Stimulated activated effector memory CD8-positive, alpha-beta T cell treated with anti-CD3 and anti-CD28 coated beads, Interleukin-12 subunit alpha, Interleukin-12 subunit beta, amount 100 ng/mL, for 72 hours (primary cell): ENCODE measurements at regions not wholly inside any gene's neighbourhood (a gene's known extent, or its start where the extent isn't known, plus 50 kb on each side); places are given as distances from the start of the nearest gene placed in this dataset.
A peak's percentile ranks its signal among the peaks of the same experiment; 100 is the strongest.
"Not testable (repeated sequence)": the region's sequence is repeated elsewhere in the genome, so short reads cannot be mapped to it uniquely, and the experiment has no call there.

Experiments
- ATAC-seq: fragments of 150-1000 bp; cut with Tn5 transposase; 2 replicates; pipeline ENCODE4 v1.10.0; 2021
- DNase-seq, 2 donors: peaks; one replicate each; pipeline ENCODE4 v3.0.0; 2021 to 2022; ENCODE audit warnings: low spot score in 2 of 2
- H3K27ac Mint-ChIP-seq: one replicate; pipeline ENCODE4 v1.8.0; 2022; ENCODE audit warnings: mild to moderate bottlenecking, mixed read lengths
- H3K36me3 Mint-ChIP-seq: one replicate; pipeline ENCODE4 v1.8.0; 2022; ENCODE audit warnings: mild to moderate bottlenecking, mixed read lengths
- H3K4me1 Mint-ChIP-seq: one replicate; pipeline ENCODE4 v1.8.0; 2022; ENCODE audit warnings: mixed read lengths
- H3K4me3 Mint-ChIP-seq: one replicate; pipeline ENCODE4 v1.8.0; 2022; ENCODE audit warnings: mild to moderate bottlenecking, mixed read lengths
- H3K9me3 Mint-ChIP-seq: one replicate; pipeline ENCODE4 v1.8.0; 2022; ENCODE audit warnings: mixed read lengths

GRCh38 chr10:125538947-125539731 lies 143.8 kb downstream of the TEX36 start:
- H3K4me3 Mint-ChIP-seq, result no peak overlapping the region
- DNase-seq (no peak), ATAC-seq (no peak)
- no peaks in the 10 kb centered on the region for H3K36me3 Mint-ChIP-seq
- no peaks in the 10 kb centered on the region for H3K4me1 Mint-ChIP-seq
- H3K9me3 Mint-ChIP-seq, result no peaks in the 10 kb centered on the region
- H3K27ac Mint-ChIP-seq, result no peak overlapping the region

GRCh38 chr10:125536236-125536635 lies 146.7 kb downstream of the TEX36 start:
- Mint-ChIP-seq H3K36me3 (no peaks in the 10 kb centered on the region), H3K27ac (no peak overlapping the region), H3K4me3 (no peak overlapping the region), H3K9me3 (no peaks in the 10 kb centered on the region), H3K4me1 (no peaks in the 10 kb centered on the region)
- DNase-seq, result no peak
- ATAC-seq, result no peak

GRCh38 chr10:125535559-125535958 lies 147.4 kb downstream of the TEX36 start:
- no peaks in the 10 kb centered on the region for H3K4me1 Mint-ChIP-seq
- no peak for DNase-seq
- H3K4me3 Mint-ChIP-seq, result no peak overlapping the region
- no peaks in the 10 kb centered on the region for H3K9me3 Mint-ChIP-seq
- ATAC-seq, result no peak
- H3K27ac Mint-ChIP-seq, result no peak overlapping the region
- no peaks in the 10 kb centered on the region for H3K36me3 Mint-ChIP-seq

- DNase-seq (no peak), ATAC-seq (no peak)
- no peak overlapping the region for H3K27ac Mint-ChIP-seq
- H3K4me1 Mint-ChIP-seq, result no peaks in the 10 kb centered on the region
- no peaks in the 10 kb centered on the region for H3K9me3 Mint-ChIP-seq
- no peaks in the 10 kb centered on the region for H3K36me3 Mint-ChIP-seq
- H3K4me3 Mint-ChIP-seq, result no peak overlapping the region
Measured at GRCh38 chr10:125534515-125534914, 148.4 kb downstream of the TEX36 start.

- no peaks in the 10 kb centered on the region for H3K9me3 Mint-ChIP-seq
- no peak overlapping the region for H3K27ac Mint-ChIP-seq
- no peaks in the 10 kb centered on the region for H3K4me1 Mint-ChIP-seq
- no peaks in the 10 kb centered on the region for H3K36me3 Mint-ChIP-seq
- no peak for DNase-seq
- ATAC-seq, result no peak
- H3K4me3 Mint-ChIP-seq, result no peak overlapping the region
Measured at GRCh38 chr10:125533866-125534265, 149.1 kb downstream of the TEX36 start.

GRCh38 chr10:125531465-125531864 lies 151.5 kb downstream of the TEX36 start:
- ATAC-seq (no peak), DNase-seq (no peak)
- no peak overlapping the region for H3K4me3 Mint-ChIP-seq
- H3K27ac Mint-ChIP-seq, result no peak overlapping the region
- no peaks in the 10 kb centered on the region for H3K4me1 Mint-ChIP-seq
- H3K36me3 Mint-ChIP-seq, result no peaks in the 10 kb centered on the region
- no peaks in the 10 kb centered on the region for H3K9me3 Mint-ChIP-seq

GRCh38 chr10:125523347-125523746 lies 159.6 kb downstream of the TEX36 start:
- Mint-ChIP-seq H3K27ac (no peak overlapping the region), H3K9me3 (peaks cover 4% of the 10 kb centered on the region), H3K4me3 (no peak overlapping the region), H3K4me1 (peaks cover 7% of the 10 kb centered on the region), H3K36me3 (no peaks in the 10 kb centered on the region)
- no peak for DNase-seq
- ATAC-seq, result no peak

GRCh38 chr10:125521721-125522680 lies 161.0 kb downstream of the TEX36 start:
- H3K27ac Mint-ChIP-seq, result no peak overlapping the region
- peaks cover 7% of the 10 kb centered on the region for H3K4me1 Mint-ChIP-seq
- H3K36me3 Mint-ChIP-seq, result no peaks in the 10 kb centered on the region
- ATAC-seq (peak; percentile 31), DNase-seq (peak in 1 of 2 donors; percentile 55)
- H3K9me3 Mint-ChIP-seq, result peaks cover 4% of the 10 kb centered on the region
- no peak overlapping the region for H3K4me3 Mint-ChIP-seq

- ATAC-seq, result no peak
- Mint-ChIP-seq H3K36me3 (no peaks in the 10 kb centered on the region), H3K4me3 (no peak overlapping the region), H3K27ac (no peak overlapping the region), H3K9me3 (peaks cover 4% of the 10 kb centered on the region), H3K4me1 (peaks cover 7% of the 10 kb centered on the region)
- no peak for DNase-seq
Measured at GRCh38 chr10:125520968-125521367, 162.0 kb downstream of the TEX36 start.

GRCh38 chr10:125518397-125518796 lies 164.6 kb downstream of the TEX36 start:
- H3K36me3 Mint-ChIP-seq, H3K27ac Mint-ChIP-seq, H3K4me3 Mint-ChIP-seq, H3K4me1 Mint-ChIP-seq, H3K9me3 Mint-ChIP-seq, DNase-seq, ATAC-seq: not testable (repeated sequence)

- Mint-ChIP-seq H3K36me3 (no peaks in the 10 kb centered on the region), H3K27ac (no peak overlapping the region), H3K9me3 (no peaks in the 10 kb centered on the region), H3K4me1 (no peaks in the 10 kb centered on the region), H3K4me3 (no peak overlapping the region)
- ATAC-seq, result no peak
- no peak for DNase-seq
Measured at GRCh38 chr10:125515571-125515970, 167.4 kb downstream of the TEX36 start.

- no peak for ATAC-seq
- Mint-ChIP-seq H3K9me3 (no peaks in the 10 kb centered on the region), H3K36me3 (no peaks in the 10 kb centered on the region), H3K4me3 (no peak overlapping the region), H3K4me1 (no peaks in the 10 kb centered on the region), H3K27ac (no peak overlapping the region)
- no peak for DNase-seq
Measured at GRCh38 chr10:125514206-125515162, 168.5 kb downstream of the TEX36 start.

GRCh38 chr10:125513429-125514182 lies 169.4 kb downstream of the TEX36 start:
- no peak for DNase-seq
- no peak for ATAC-seq
- Mint-ChIP-seq H3K4me1 (no peaks in the 10 kb centered on the region), H3K4me3 (no peak overlapping the region), H3K9me3 (no peaks in the 10 kb centered on the region), H3K27ac (no peak overlapping the region), H3K36me3 (no peaks in the 10 kb centered on the region)

- Mint-ChIP-seq H3K9me3 (no peaks in the 10 kb centered on the region), H3K27ac (no peak overlapping the region), H3K4me3 (no peak overlapping the region), H3K4me1 (no peaks in the 10 kb centered on the region), H3K36me3 (no peaks in the 10 kb centered on the region)
- ATAC-seq (no peak), DNase-seq (no peak)
Measured at GRCh38 chr10:125510998-125511397, 172.0 kb downstream of the TEX36 start.
